Adrenal gland (tissue), 9 donors: ENCODE measurements at regions not wholly inside any gene's neighbourhood (a gene's known extent, or its start where the extent isn't known, plus 50 kb on each side); places are given as distances from the start of the nearest gene placed in this dataset.

ENCODE experiments used
- DNase-seq, 7 donors: peaks; one replicate each; pipeline ENCODE4 v3.0.0-alpha.2; 2019 to 2020
- H3K27ac ChIP-seq, 5 donors: fragments of 200-600 bp; sonication (generic) in 4 of 5; 1 replicate in 3 of 5; 2 replicates in 2 of 5; pipeline versions ENCODE4 v1.5.1 to v1.8.0; 2016 to 2020; ENCODE audit warnings: mild to moderate bottlenecking in 1 of 5
- H3K27me3 ChIP-seq: fragments of 200-600 bp; 2 replicates; pipeline ENCODE4 v1.8.0; 2021
- H3K36me3 ChIP-seq, 2 donors: fragments of 200-600 bp; replicated peaks in 1 of 2; 1 replicate in 1 of 2; 2 replicates in 1 of 2; pipeline versions ENCODE4 v1.5.1 to v1.8.0; 2018 to 2022
- H3K4me1 ChIP-seq, 2 donors: fragments of 200-600 bp; replicated peaks in 1 of 2; 1 replicate in 1 of 2; 2 replicates in 1 of 2; pipeline versions ENCODE4 v1.5.1 to v1.8.0; 2018 to 2021
- H3K4me3 ChIP-seq, 4 donors: fragments of 200-600 bp; sonication (generic) in 3 of 4; one replicate each; pipeline ENCODE4 v1.5.1; 2016 to 2018
- H3K9me3 ChIP-seq, 3 donors: fragments of 200-600 bp; sonication (generic) in 1 of 3; replicated peaks in 1 of 3; 1 replicate in 2 of 3; 2 replicates in 1 of 3; pipeline versions ENCODE4 v1.5.1 to v1.8.0; 2016 to 2021
- POLR2A ChIP-seq, 2 donors: fragments of 450-650 bp; IDR thresholded peaks; one replicate each; pipeline ENCODE4 v1.6.1; 2017; ENCODE audit warnings: antibody characterized with exemption in 2 of 2, mild to moderate bottlenecking in 2 of 2, moderate library complexity in 1 of 2
- whole genome bisulfite sequencing, 4 donors: extraction: QIAGEN DNeasy Blood & Tissue Kit in 2 of 4; methylation state at CpG; one replicate each; pipeline versions ENCODE4 v1.1.5 to v1.1.7; 2013 to 2017; 5-methylcytosine and 5-hydroxymethylcytosine counted together
- intact Hi-C, 2 donors: fragments of 100-400 bp; cut with DNase I; formaldehyde crosslinking; loops; one replicate each; pipeline versions ENCODE4 v1.14.1 to v1.15.0; 2022 to 2023
- TF ChIP-seq, protein P1 (sequence below), 6 experiments: fragments of 450-650 bp in 4 of 6; fragments of 200-600 bp in 2 of 6; sonication (generic) in 1 of 6; IDR thresholded peaks; 1 replicate in 5 of 6; 2 replicates in 1 of 6; pipeline versions ENCODE4 v1.5.1 to v1.8.0; 2016 to 2021; ENCODE audit warnings: antibody characterized with exemption in 6 of 6, mild to moderate bottlenecking in 2 of 6, moderate library complexity in 1 of 6
- donor health status: healthy with polysubstance abuse.
- donor health status: Bipolar disorder and iron deficiency.
- donor health status: DM: yes; HTN: yes; CAD: no.
- donor health status: DM: no; HTN: no; CAD: no.
- donor health status: DM: no; HTN: no; CAD: no.

DNA sequence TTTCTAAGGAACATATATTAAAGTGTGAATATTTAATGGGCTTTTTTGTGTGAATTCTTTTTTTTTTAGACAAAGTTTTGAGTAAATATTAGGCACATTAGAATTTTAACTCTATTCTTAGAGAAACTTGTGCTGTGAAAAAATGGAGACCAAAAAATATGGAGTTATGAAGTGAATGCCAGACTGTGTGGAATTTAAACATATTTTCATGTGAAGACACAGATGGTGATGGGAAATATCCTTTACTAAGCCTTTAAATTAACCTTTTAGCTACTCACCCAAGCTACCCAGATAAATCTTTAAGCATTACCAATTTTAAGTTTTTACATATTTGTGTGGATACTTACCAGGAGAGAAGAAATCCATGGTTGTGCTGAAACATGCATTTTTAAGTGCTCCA, 148.8 kb upstream of the OTX2 start:
- Histone ChIP-seq H3K9me3 (no peaks in the 10 kb centered on the region), H3K27ac (no peak overlapping the region), H3K4me1 (no peaks in the 10 kb centered on the region), H3K27me3 (no peaks in the 10 kb centered on the region), H3K36me3 (no peaks in the 10 kb centered on the region), H3K4me3 (no peak overlapping the region)
- intact Hi-C loops = no loop called here
- no peak for TF ChIP-seq POLR2A (IDR thresholded peaks at IDR 0.05)
- TF ChIP-seq, protein P1, sequence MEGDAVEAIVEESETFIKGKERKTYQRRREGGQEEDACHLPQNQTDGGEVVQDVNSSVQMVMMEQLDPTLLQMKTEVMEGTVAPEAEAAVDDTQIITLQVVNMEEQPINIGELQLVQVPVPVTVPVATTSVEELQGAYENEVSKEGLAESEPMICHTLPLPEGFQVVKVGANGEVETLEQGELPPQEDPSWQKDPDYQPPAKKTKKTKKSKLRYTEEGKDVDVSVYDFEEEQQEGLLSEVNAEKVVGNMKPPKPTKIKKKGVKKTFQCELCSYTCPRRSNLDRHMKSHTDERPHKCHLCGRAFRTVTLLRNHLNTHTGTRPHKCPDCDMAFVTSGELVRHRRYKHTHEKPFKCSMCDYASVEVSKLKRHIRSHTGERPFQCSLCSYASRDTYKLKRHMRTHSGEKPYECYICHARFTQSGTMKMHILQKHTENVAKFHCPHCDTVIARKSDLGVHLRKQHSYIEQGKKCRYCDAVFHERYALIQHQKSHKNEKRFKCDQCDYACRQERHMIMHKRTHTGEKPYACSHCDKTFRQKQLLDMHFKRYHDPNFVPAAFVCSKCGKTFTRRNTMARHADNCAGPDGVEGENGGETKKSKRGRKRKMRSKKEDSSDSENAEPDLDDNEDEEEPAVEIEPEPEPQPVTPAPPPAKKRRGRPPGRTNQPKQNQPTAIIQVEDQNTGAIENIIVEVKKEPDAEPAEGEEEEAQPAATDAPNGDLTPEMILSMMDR (IDR thresholded peaks at IDR 0.05) = no peak
- DNase-seq = no peak

DNA sequence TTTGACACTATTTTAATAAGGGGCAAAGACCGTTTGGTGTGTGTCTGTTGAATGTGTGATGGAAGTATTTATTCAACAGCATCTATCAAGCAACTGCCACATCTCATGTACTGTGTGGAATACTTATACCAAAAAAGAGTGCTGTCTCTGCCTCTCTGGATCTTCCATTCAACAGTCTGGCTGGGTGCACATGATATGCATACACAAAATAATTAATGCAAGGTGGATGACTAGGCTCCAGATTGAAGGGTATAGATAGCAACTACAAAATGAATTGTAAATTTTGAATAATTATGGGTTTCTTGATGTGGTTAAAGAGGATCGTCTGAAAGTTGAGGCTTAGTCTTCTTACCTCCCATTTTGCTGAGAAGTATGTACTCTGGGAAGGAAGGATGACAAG, 145.9 kb upstream of the OTX2 start:
- Histone ChIP-seq H3K4me1 (no peaks in the 10 kb centered on the region), H3K27ac (no peak overlapping the region), H3K27me3 (no peaks in the 10 kb centered on the region), H3K9me3 (no peaks in the 10 kb centered on the region), H3K4me3 (no peak overlapping the region), H3K36me3 (no peaks in the 10 kb centered on the region)
- TF ChIP-seq, protein P1 (IDR thresholded peaks at IDR 0.05) = no peak
- TF ChIP-seq POLR2A (IDR thresholded peaks at IDR 0.05) = no peak
- WGBS, 4 donors = 46 to 68% (median 55%) methylated on average over 2 of the region's 2 CpGs
- DNase-seq = no peak
- intact Hi-C loops = no loop called here

DNA sequence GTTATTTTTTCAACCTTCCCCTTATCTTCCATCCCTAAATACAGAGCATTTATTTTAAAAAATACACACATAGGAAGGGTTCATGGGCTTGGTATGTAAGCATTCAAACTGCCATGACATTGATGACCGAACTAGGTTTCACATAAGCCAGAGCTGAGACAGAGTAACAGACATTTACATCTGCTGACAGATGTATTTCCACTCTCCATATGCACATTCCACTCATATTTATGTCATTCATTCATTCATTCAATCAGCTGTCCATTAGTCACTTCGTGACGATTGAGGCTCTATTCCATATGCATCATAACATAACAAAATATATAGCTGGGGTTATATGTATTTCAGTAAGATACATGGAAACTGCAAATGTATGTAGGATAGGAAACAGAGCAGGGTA, 145.5 kb upstream of the OTX2 start:
- 67 to 92% (median 83%) methylated on average over 3 of the region's 3 CpGs for WGBS, 4 donors
- H3K27ac ChIP-seq = no peak overlapping the region
- no peak overlapping the region for H3K4me3 ChIP-seq
- TF ChIP-seq POLR2A (IDR thresholded peaks at IDR 0.05) = no peak
- TF ChIP-seq, protein P1 (IDR thresholded peaks at IDR 0.05) = no peak
- DNase-seq = no peak
- no peaks in the 10 kb centered on the region for H3K36me3 ChIP-seq
- no peaks in the 10 kb centered on the region for H3K4me1 ChIP-seq
- H3K9me3 ChIP-seq = no peaks in the 10 kb centered on the region
- intact Hi-C loops = no loop called here
- no peaks in the 10 kb centered on the region for H3K27me3 ChIP-seq

DNA sequence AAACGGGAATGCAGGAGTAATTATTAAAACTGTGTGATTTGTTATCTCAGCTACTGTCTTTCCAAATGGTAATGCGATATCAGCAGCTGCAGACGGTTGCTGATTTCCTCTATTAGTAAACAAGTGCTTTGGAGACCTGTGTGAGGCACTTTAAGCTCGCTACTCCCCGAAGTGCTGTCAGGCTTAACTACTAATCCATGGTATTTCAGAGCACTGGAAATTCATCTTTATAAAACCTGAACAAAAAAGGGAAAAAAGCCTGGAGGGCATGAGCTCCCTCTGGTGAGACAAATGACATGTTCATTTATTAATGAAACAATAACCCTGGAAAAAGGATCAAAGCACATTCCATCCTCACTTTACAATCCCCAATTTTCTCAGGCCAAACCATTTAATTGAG, 143.6 kb upstream of the OTX2 start:
- no peak overlapping the region for H3K4me3 ChIP-seq
- no peaks in the 10 kb centered on the region for H3K36me3 ChIP-seq
- H3K27ac ChIP-seq = no peak overlapping the region
- H3K4me1 ChIP-seq = no peaks in the 10 kb centered on the region
- intact Hi-C loops = no loop called here
- DNase-seq = no peak
- no peak for TF ChIP-seq POLR2A (IDR thresholded peaks at IDR 0.05)
- TF ChIP-seq, protein P1 (IDR thresholded peaks at IDR 0.05) = no peak
- 20 to 34% (median 28%) methylated on average over 5 of the region's 5 CpGs for WGBS, 4 donors
- H3K9me3 ChIP-seq = no peaks in the 10 kb centered on the region
- no peaks in the 10 kb centered on the region for H3K27me3 ChIP-seq
